ENCODE measurements at regions not wholly inside any gene's neighbourhood (a gene's known extent, or its start where the extent isn't known, plus 50 kb on each side); places are given as distances from the start of the nearest gene placed in this dataset.
"Not testable (repeated sequence)": the region's sequence is repeated elsewhere in the genome, so short reads cannot be mapped to it uniquely, and the experiment has no call there.

GRCh38 chr10:46098386-46098785, 52.3 kb upstream of the MSMB start:
- H3K27me3 ChIP-seq (ENCODE audit: control insufficient read depth in 3 of 3, insufficient read depth in 3 of 3, low read length in 2 of 3): no peaks in the 10 kb centered on the region
- no peaks in the 10 kb centered on the region for H3K36me3 ChIP-seq (ENCODE audit: control insufficient read depth in 4 of 4, insufficient read depth in 4 of 4, low read length in 4 of 4)
- 79 to 81% methylated on average over 7 of the region's 7 CpGs for WGBS, 2 donors
- no peak overlapping the region for H3K4me3 ChIP-seq
- TF ChIP-seq, protein P1, sequence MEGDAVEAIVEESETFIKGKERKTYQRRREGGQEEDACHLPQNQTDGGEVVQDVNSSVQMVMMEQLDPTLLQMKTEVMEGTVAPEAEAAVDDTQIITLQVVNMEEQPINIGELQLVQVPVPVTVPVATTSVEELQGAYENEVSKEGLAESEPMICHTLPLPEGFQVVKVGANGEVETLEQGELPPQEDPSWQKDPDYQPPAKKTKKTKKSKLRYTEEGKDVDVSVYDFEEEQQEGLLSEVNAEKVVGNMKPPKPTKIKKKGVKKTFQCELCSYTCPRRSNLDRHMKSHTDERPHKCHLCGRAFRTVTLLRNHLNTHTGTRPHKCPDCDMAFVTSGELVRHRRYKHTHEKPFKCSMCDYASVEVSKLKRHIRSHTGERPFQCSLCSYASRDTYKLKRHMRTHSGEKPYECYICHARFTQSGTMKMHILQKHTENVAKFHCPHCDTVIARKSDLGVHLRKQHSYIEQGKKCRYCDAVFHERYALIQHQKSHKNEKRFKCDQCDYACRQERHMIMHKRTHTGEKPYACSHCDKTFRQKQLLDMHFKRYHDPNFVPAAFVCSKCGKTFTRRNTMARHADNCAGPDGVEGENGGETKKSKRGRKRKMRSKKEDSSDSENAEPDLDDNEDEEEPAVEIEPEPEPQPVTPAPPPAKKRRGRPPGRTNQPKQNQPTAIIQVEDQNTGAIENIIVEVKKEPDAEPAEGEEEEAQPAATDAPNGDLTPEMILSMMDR (IDR thresholded peaks at IDR 0.05; ENCODE audit: control extremely low read depth, extremely low read depth): no peak
- peaks cover 0 to 17% (median 0%) of the 10 kb centered on the region in 5 donors for H3K4me1 ChIP-seq (ENCODE audit: control insufficient read depth in 5 of 5, insufficient read depth in 5 of 5, low read length in 5 of 5)
- DNase-seq (no peak), ATAC-seq (ENCODE audit: insufficient read depth, low FRiP score) (no peak)
- H3K27ac ChIP-seq (ENCODE audit: low read depth in 1 of 2, low read length in 1 of 2): no peak overlapping the region
- H3K9ac ChIP-seq (ENCODE audit: insufficient read depth in 1 of 2, low read length in 2 of 2): no peak overlapping the region
- no peaks in the 10 kb centered on the region for H3K9me3 ChIP-seq (ENCODE audit: control insufficient read depth in 4 of 4, insufficient read depth in 3 of 4, low read length in 3 of 4)

- H3K27ac ChIP-seq (ENCODE audit: low read depth in 1 of 2, low read length in 1 of 2); ATAC-seq (ENCODE audit: insufficient read depth, low FRiP score); H3K9ac ChIP-seq (ENCODE audit: insufficient read depth in 1 of 2, low read length in 2 of 2); H3K36me3 ChIP-seq (ENCODE audit: control insufficient read depth in 4 of 4, insufficient read depth in 4 of 4, low read length in 4 of 4); H3K9me3 ChIP-seq (ENCODE audit: control insufficient read depth in 4 of 4, insufficient read depth in 3 of 4, low read length in 3 of 4); DNase-seq; H3K27me3 ChIP-seq (ENCODE audit: control insufficient read depth in 3 of 3, insufficient read depth in 3 of 3, low read length in 2 of 3); H3K4me3 ChIP-seq: not testable (repeated sequence)
- peaks cover 0 to 15% (median 0%) of the 10 kb centered on the region in 5 donors for H3K4me1 ChIP-seq (ENCODE audit: control insufficient read depth in 5 of 5, insufficient read depth in 5 of 5, low read length in 5 of 5)
- 71 to 95% methylated on average over 4 of the region's 4 CpGs for WGBS, 2 donors
Observed at GRCh38 chr10:46098925-46099324, 52.9 kb upstream of the MSMB start.

DNA sequence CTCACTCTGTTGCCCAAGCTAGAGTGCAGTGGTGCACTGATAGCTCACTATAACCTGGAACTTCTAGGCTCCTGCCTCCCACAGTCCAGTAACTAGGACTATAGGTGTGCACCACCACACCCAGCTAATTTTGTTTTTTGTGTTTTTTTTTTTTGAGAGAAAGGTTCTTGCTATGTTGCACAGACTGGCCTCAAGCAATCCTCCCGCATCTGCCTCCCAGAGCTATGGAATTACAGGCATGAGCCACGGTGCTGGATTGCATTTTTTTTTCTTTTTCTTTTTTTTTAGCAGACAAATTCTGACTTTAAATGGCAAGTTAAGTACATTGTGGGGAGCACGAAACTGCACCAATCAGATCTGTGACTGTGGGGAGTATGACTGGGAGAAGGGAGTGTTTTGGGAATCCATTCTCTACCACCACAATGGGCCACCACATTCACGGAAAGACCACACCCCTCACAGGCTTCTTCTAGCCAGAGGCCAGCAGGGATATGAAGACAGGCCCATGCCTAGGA, 58.1 kb upstream of the MSMB start:
- no peak overlapping the region for H3K9ac ChIP-seq (ENCODE audit: insufficient read depth in 1 of 2, low read length in 2 of 2)
- 74 to 91% methylated on average over 4 of the region's 4 CpGs for WGBS, 2 donors
- H3K27me3 ChIP-seq (ENCODE audit: control insufficient read depth in 3 of 3, insufficient read depth in 3 of 3, low read length in 2 of 3): peaks cover 0 to 8% (median 0%) of the 10 kb centered on the region in 3 donors
- no peak overlapping the region for H3K4me3 ChIP-seq
- no peak overlapping the region for H3K27ac ChIP-seq (ENCODE audit: low read depth in 1 of 2, low read length in 1 of 2)
- H3K9me3 ChIP-seq (ENCODE audit: control insufficient read depth in 4 of 4, insufficient read depth in 3 of 4, low read length in 3 of 4): no peaks in the 10 kb centered on the region
- H3K36me3 ChIP-seq (ENCODE audit: control insufficient read depth in 4 of 4, insufficient read depth in 4 of 4, low read length in 4 of 4): no peaks in the 10 kb centered on the region
- ATAC-seq (ENCODE audit: insufficient read depth, low FRiP score) (no peak), DNase-seq (no peak)
- TF ChIP-seq, protein P1 (IDR thresholded peaks at IDR 0.05; ENCODE audit: control extremely low read depth, extremely low read depth): no peak
- peaks cover 0 to 9% (median 7%) of the 10 kb centered on the region in 5 donors for H3K4me1 ChIP-seq (ENCODE audit: control insufficient read depth in 5 of 5, insufficient read depth in 5 of 5, low read length in 5 of 5)

DNA sequence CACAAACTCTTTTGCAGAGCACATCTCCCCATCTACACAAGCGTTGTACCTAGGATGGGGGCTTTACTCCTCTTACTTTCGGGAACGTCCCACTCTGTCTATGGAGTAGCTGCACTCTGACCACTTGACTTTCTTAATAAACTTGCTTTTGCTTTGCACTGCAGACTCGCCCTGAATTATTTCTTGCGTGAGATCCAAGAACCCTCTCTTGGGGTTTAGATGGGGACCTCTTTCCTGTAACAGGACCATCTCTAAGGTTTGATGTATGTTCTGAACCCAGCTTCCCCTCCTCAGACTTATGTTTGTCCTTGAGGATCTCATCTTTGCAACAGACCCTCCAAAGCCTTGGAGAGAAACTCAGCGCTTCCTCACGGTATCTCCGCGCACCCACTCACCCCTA, 59.3 kb upstream of the MSMB start:
- not testable (repeated sequence) for ATAC-seq (ENCODE audit: insufficient read depth, low FRiP score); H3K4me1 ChIP-seq (ENCODE audit: control insufficient read depth in 5 of 5, insufficient read depth in 5 of 5, low read length in 5 of 5); H3K27me3 ChIP-seq (ENCODE audit: control insufficient read depth in 3 of 3, insufficient read depth in 3 of 3, low read length in 2 of 3); H3K9ac ChIP-seq (ENCODE audit: insufficient read depth in 1 of 2, low read length in 2 of 2); H3K27ac ChIP-seq (ENCODE audit: low read depth in 1 of 2, low read length in 1 of 2); H3K36me3 ChIP-seq (ENCODE audit: control insufficient read depth in 4 of 4, insufficient read depth in 4 of 4, low read length in 4 of 4); H3K4me3 ChIP-seq; DNase-seq; H3K9me3 ChIP-seq (ENCODE audit: control insufficient read depth in 4 of 4, insufficient read depth in 3 of 4, low read length in 3 of 4)
- WGBS, 2 donors: 53 to 68% methylated on average over 7 to 8 of the region's 9 CpGs

GRCh38 chr10:46105856-46106409, 59.9 kb upstream of the MSMB start:
- not testable (repeated sequence) for ATAC-seq (ENCODE audit: insufficient read depth, low FRiP score); DNase-seq; H3K9me3 ChIP-seq (ENCODE audit: control insufficient read depth in 4 of 4, insufficient read depth in 3 of 4, low read length in 3 of 4); H3K9ac ChIP-seq (ENCODE audit: insufficient read depth in 1 of 2, low read length in 2 of 2); H3K36me3 ChIP-seq (ENCODE audit: control insufficient read depth in 4 of 4, insufficient read depth in 4 of 4, low read length in 4 of 4); H3K27me3 ChIP-seq (ENCODE audit: control insufficient read depth in 3 of 3, insufficient read depth in 3 of 3, low read length in 2 of 3); H3K4me1 ChIP-seq (ENCODE audit: control insufficient read depth in 5 of 5, insufficient read depth in 5 of 5, low read length in 5 of 5)
- peak overlapping the region; percentile 50 for H3K4me3 ChIP-seq
- peak overlapping the region in 1 of 2 donors; percentile 22 for H3K27ac ChIP-seq (ENCODE audit: low read depth in 1 of 2, low read length in 1 of 2)
- WGBS, 2 donors: 2% methylated on average over 16 to 31 of the region's 32 CpGs
